Embryonic facial prominence (tissue), 1 donor: ENCODE measurements at regions not wholly inside any gene's neighbourhood (a gene's known extent, or its start where the extent isn't known, plus 50 kb on each side); places are given as distances from the start of the nearest gene placed in this dataset.

Experiments
- DNase-seq: peaks from one replicate; pipeline ENCODE4 v3.0.0-alpha.2; 2016; ENCODE audit errors: extremely low spot score

DNA sequence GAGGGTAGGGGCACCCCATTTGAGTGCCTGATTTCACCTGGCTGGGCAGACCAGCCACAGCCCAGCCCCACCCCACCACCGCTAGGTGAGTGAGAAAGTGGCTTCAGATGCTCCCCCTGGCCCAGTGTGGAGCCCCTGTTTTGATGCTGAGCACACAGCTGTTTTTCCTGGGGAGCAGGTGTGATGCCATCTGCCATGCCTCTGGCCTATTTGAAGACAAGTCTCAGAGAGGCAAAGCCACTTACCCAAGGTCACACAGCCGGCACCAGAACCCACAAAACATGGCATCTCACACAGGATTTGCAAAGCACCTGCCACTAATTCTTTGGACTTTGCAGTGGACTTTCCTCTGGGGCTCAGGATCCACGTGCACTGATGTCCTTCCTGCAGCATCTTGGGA, 131.3 kb downstream of the INHBB start:
- DNase-seq = no peak

- no peak for DNase-seq
These were observed 132.0 kb downstream of the INHBB start for GRCh38 chr2:120477831-120478481.

GRCh38 chr2:120480346-120480902, 134.5 kb downstream of the INHBB start:
- no peak for DNase-seq

GRCh38 chr2:120480903-120481445, 135.0 kb downstream of the INHBB start:
- no peak for DNase-seq

- no peak for DNase-seq
These were observed 135.7 kb downstream of the INHBB start for GRCh38 chr2:120481446-120482194.

GRCh38 chr2:120482334-120482733, 136.4 kb downstream of the INHBB start:
- DNase-seq = no peak

DNA sequence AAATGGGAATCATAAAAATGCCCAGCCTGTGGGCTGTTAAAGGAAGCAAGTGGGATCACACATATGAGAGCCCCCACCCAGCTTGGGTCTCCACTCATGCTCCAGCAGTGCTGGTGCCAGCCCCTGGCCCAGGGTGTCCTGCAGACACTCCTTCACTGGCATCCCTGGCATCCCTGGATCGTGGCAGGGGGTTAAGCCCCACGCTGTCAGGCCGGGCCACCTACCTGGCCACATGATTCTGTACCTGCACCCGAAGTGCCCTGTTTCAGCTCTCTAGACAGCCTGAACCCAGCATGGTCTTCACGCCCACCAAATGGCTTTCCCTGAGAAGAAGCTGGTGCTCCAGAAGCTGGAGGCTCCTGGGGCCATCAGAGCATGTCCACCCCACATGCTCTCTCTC, 137.4 kb downstream of the INHBB start:
- DNase-seq = no peak

DNA sequence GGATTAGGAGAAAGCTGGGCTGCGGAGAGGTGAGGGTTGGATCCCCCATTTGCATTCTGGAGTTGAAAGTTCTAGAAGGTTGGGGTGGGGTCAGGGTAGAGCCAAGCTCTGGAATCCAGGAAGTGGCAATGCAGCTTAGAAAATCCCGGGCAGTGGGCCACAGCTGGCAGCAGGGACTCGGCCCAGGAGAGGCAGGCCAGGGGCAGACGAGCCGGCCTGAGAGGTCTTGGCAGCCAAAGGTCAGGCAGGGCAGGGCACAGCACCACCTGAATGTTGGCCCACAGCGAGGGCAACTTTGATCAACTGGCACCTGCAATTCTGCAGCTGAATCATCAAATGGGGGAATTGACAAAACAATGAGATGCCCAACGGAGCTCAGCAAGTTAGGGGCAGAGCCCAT, 139.2 kb downstream of the INHBB start:
- no peak for DNase-seq

GRCh38 chr2:120486441-120486840, 140.5 kb downstream of the INHBB start:
- no peak for DNase-seq

DNA sequence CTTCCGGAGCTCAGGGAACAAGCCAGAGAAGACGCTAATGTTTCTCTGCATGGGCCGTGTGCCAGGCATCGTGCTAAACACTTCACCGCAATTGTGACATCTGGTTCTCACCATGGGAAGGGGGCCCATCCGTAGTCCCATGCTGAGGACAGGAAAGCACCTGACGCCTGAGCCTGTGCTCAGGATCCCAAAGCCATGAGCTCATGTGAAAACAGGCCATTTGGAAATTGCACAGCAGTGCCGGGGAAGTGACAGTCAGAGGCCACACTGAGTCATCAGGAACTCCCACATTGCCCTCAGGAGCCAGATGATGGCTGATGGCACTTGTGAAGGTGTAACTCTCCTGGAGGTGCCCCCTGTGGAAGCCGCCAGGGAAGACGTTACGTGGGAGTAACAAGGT, 141.0 kb downstream of the INHBB start:
- DNase-seq = no peak

DNA sequence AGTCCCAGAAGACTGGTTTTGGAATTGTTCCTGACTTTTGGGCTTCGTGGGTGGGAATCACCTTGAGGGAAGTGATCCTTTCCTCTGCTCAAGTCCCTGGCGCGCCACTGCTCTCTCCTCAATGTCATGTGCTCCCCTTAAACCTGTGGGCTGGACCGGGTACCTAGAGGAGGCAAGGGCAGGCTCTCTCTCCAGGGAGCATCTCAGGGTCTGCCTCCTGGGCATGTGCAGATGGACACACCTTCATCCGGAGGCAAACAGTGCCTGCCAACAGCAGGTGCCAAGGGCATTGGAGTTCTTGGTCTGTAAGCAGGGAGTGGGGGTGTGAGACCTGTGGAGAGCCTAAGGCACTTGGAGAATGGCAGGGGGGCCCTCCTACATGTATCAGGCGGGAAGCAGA, 142.6 kb downstream of the INHBB start:
- DNase-seq = no peak

GRCh38 chr2:120489023-120489422, 143.1 kb downstream of the INHBB start:
- no peak for DNase-seq

DNA sequence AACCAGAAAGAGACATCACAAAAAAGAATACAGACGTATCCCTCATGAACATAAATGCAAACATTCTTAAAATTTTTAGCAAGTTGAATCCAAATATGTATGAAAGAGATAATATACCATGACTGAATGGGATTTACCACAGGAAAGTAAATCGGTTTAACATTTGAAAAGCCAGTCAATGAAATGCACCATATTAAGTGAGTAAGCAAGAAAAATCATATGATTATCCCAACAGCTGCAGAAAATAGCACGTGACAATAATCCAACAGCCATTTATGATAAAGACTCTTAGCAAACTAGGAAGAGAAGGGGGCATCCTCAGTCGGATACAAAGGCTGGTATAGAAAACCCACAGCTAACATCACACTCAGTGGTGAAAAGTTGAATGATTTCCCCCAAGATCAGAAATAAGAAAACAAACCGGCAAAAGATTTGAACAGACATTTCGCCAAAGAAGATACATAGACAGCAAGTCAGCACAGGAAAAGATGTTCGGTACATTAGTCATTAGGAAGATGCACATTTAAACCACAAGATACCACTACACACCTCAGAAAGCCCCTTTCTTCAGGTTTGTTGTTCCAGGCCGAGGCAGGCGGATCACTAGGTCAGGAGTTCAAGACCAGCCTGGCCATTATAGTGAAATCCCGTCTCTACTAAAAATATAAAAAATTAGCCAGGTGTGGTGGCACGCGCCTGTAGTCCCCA, 144.3 kb downstream of the INHBB start:
- no peak for DNase-seq

- DNase-seq = no peak
These were observed 145.2 kb downstream of the INHBB start for GRCh38 chr2:120491111-120491625.

- no peak for DNase-seq
These were observed 147.3 kb downstream of the INHBB start for GRCh38 chr2:120493231-120493630.

- DNase-seq = no peak
These were observed 148.5 kb downstream of the INHBB start for GRCh38 chr2:120494446-120494845.

DNA sequence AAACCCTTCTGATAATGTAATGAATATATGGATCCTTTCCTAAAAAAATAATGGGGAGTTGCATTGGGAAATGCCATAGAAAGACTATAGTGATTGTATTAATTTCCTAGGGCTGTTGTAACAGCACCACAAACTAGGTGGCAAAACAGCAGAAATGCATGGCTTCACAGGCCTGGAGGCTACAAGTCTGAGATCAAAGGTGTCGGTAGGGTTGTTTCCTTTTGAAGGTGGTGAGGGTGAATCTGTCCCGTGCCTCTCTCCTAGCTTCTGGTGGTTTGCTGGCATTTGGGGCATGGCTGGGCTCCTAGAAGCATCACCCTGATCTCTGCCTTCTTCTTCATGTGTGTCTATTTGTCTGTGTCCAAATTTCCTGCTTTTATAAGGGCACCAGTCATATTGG, 149.7 kb downstream of the INHBB start:
- no peak for DNase-seq

- DNase-seq = no peak
These were observed 150.3 kb downstream of the INHBB start for GRCh38 chr2:120496235-120496634.

DNA sequence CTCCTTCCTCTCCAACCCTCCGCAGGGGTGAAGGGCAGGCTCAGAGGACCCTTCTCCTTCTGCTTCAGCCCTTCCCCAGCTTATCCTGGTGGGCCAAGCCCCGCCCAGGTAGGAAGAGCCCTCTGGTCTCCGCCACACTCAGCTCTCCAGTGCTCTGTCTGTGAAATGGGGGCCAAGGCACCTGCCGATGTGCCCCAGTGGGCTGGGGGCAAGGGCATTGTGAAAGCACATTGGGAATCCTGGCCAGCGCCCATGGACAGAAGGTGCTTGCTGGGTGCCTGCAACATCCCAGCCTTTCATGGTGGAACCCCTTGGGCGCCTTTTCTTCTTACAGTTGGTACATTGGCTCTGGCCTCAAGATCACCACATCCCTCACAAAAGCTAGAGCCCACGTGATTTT, 150.8 kb downstream of the INHBB start:
- no peak for DNase-seq

DNA sequence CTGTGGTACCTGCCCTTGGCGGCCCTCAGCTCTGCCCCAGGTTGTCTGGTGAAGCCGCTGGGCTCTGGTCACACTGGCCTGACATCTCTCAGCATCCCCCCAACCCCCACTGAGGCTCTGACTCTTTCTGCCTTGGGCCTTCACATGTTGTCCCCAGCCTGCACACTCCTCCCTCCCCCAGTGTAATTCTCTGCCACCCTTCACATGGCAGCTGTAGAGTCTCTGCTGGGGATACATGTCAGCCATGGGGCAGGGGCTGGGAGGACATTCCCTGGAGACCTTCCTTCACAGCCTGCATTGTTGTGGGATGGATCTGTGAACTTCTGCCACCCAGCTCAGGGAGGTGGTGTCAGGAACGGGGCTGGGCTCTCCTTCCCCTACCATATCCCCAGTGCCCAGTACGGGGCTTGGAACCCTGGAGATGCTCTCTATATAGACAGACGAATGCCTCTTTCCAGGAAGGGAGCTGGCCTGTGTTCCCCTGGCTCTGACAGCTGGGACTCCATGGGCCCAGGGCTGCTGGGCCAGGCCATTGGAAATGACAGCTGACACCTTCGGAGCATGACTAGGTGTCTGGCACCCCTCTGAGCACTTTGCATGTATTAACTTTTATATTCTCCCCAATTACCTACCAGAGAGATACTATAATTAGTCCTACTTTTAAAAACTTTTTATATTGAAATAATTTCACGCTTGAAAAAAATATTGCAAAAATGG, 151.5 kb downstream of the INHBB start:
- no peak for DNase-seq

DNA sequence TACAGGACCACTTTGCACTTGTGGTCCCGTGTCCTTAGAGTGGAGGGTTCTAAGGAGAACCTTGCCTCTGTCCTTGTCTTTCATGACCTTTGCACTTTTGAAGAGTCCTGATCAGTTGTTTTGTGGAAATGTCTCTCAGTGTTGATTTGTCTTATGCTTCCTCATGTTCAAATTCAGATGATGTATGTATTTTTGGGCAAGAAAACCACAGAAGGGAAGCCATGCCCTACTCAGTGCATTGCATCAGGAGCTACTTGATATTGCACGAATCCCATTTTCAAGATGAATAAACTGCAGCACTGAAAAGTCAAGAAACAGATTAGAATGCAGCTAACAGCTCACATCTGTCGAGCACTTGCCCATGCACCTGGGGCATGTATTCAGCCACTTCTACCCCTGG, 152.2 kb downstream of the INHBB start:
- DNase-seq = no peak
